ENCODE measurements at regions not wholly inside any gene's neighbourhood (a gene's known extent, or its start where the extent isn't known, plus 50 kb on each side); places are given as distances from the start of the nearest gene placed in this dataset.

DNA sequence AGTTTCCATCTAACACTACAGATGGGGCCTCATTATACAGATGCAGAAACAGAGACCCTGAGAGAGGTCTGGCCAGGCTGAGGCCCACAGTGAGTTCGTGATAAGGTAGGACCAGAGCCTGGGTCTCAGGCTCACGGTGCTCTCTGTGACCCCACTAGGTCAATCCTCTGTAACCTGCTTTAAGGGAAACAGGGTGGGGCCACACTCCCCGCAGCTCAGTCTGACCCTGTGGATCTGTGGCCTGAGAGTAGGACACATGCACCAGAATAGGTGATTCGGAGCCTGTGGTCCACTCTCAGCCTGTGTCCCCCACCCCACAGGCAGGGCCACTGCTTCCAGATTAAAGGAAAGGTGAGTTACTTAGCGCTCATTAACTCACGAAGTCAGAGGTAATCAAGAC lies 137.8 kb upstream of the FAM20C start:
- intact Hi-C loops (cut with DNase I), result no loop called here
- no peak overlapping the region for H3K27ac ChIP-seq (ENCODE audit: low read depth in 2 of 2, low read length in 2 of 2)
- no peaks in the 10 kb centered on the region for H3K9me3 ChIP-seq (ENCODE audit: control insufficient read depth in 2 of 3, insufficient read depth in 1 of 3, low read length in 3 of 3)
- no peaks in the 10 kb centered on the region for H3K4me1 ChIP-seq (ENCODE audit: control insufficient read depth in 2 of 3, insufficient read depth in 2 of 3, low read depth in 1 of 3, low read length in 3 of 3)
- FAIRE-seq (no peak), DNase-seq (peak in 1 of 5 donors; percentile 11)
- no peak overlapping the region for H3K9ac ChIP-seq (ENCODE audit: low read length in 3 of 3)
- H3K27me3 ChIP-seq (ENCODE audit: control insufficient read depth, insufficient read depth, low read length), result no peaks in the 10 kb centered on the region
- H3K36me3 ChIP-seq (ENCODE audit: control insufficient read depth in 2 of 3, insufficient read depth in 3 of 3, low read length in 3 of 3), result no peaks in the 10 kb centered on the region
- H3K4me3 ChIP-seq (ENCODE audit: low read length in 3 of 3), result no peak overlapping the region
- TF ChIP-seq CTCF (IDR thresholded peaks at IDR 0.05; ENCODE audit: borderline replicate concordance, extremely low read depth, insufficient read depth), result no peak

- intact Hi-C loops (cut with DNase I), result no loop called here
- no peak overlapping the region for H3K9ac ChIP-seq (ENCODE audit: low read length in 3 of 3)
- DNase-seq, result peak in 2 of 5 donors; percentile 10 to 38
- no peaks in the 10 kb centered on the region for H3K36me3 ChIP-seq (ENCODE audit: control insufficient read depth in 2 of 3, insufficient read depth in 3 of 3, low read length in 3 of 3)
- no peak overlapping the region for H3K4me3 ChIP-seq (ENCODE audit: low read length in 3 of 3)
- H3K27me3 ChIP-seq (ENCODE audit: control insufficient read depth, insufficient read depth, low read length), result no peaks in the 10 kb centered on the region
- FAIRE-seq, result no peak
- H3K27ac ChIP-seq (ENCODE audit: low read depth in 2 of 2, low read length in 2 of 2), result no peak overlapping the region
- H3K4me1 ChIP-seq (ENCODE audit: control insufficient read depth in 2 of 3, insufficient read depth in 2 of 3, low read depth in 1 of 3, low read length in 3 of 3), result no peaks in the 10 kb centered on the region
- TF ChIP-seq CTCF (IDR thresholded peaks at IDR 0.05; ENCODE audit: borderline replicate concordance, extremely low read depth, insufficient read depth), result no peak
- H3K9me3 ChIP-seq (ENCODE audit: control insufficient read depth in 2 of 3, insufficient read depth in 1 of 3, low read length in 3 of 3), result no peaks in the 10 kb centered on the region
Observed at GRCh38 chr7:55690-56248, 136.6 kb upstream of the FAM20C start.

- intact Hi-C loops (cut with DNase I), result no loop called here
- Histone ChIP-seq H3K27me3 (ENCODE audit: control insufficient read depth, insufficient read depth, low read length) (no peaks in the 10 kb centered on the region), H3K4me1 (ENCODE audit: control insufficient read depth in 2 of 3, insufficient read depth in 2 of 3, low read depth in 1 of 3, low read length in 3 of 3) (no peaks in the 10 kb centered on the region), H3K9me3 (ENCODE audit: control insufficient read depth in 2 of 3, insufficient read depth in 1 of 3, low read length in 3 of 3) (no peaks in the 10 kb centered on the region), H3K9ac (ENCODE audit: low read length in 3 of 3) (no peak overlapping the region), H3K4me3 (ENCODE audit: low read length in 3 of 3) (no peak overlapping the region), H3K36me3 (ENCODE audit: control insufficient read depth in 2 of 3, insufficient read depth in 3 of 3, low read length in 3 of 3) (no peaks in the 10 kb centered on the region), H3K27ac (ENCODE audit: low read depth in 2 of 2, low read length in 2 of 2) (no peak overlapping the region)
- peak in 2 of 5 donors; percentile 23 to 43 for DNase-seq
- TF ChIP-seq CTCF (IDR thresholded peaks at IDR 0.05; ENCODE audit: borderline replicate concordance, extremely low read depth, insufficient read depth), result no peak
- FAIRE-seq, result no peak
Observed at GRCh38 chr7:56291-56913, 136.0 kb upstream of the FAM20C start.
